ENCODE measurements at regions not wholly inside any gene's neighbourhood (a gene's known extent, or its start where the extent isn't known, plus 50 kb on each side); places are given as distances from the start of the nearest gene placed in this dataset.
"Not testable (repeated sequence)": the region's sequence is repeated elsewhere in the genome, so short reads cannot be mapped to it uniquely, and the experiment has no call there.

GRCh38 chr15:38992930-38993329, 428.3 kb upstream of the RASGRP1 start:
- no peak for DNase-seq

- no peak for DNase-seq
These were observed 429.7 kb upstream of the RASGRP1 start for GRCh38 chr15:38994310-38994709.

- DNase-seq, result no peak
These were observed 431.6 kb upstream of the RASGRP1 start for GRCh38 chr15:38996111-38996631.

GRCh38 chr15:38997841-38998240, 433.2 kb upstream of the RASGRP1 start:
- DNase-seq, result no peak

GRCh38 chr15:39000008-39000734, 435.6 kb upstream of the RASGRP1 start:
- DNase-seq, result no peak

GRCh38 chr15:39009740-39010139, 445.1 kb upstream of the RASGRP1 start:
- DNase-seq, result no peak

- DNase-seq, result not testable (repeated sequence)
These were observed 446.5 kb upstream of the RASGRP1 start for GRCh38 chr15:39011066-39011465.

- DNase-seq, result no peak
These were observed 448.6 kb upstream of the RASGRP1 start for GRCh38 chr15:39013262-39013661.

GRCh38 chr15:39014682-39015081, 450.1 kb upstream of the RASGRP1 start:
- no peak for DNase-seq

GRCh38 chr15:39016706-39017105, 452.1 kb upstream of the RASGRP1 start:
- no peak for DNase-seq

- DNase-seq, result no peak
These were observed 454.4 kb upstream of the RASGRP1 start for GRCh38 chr15:39018966-39019365.

GRCh38 chr15:39021341-39021740, 456.7 kb upstream of the RASGRP1 start:
- no peak for DNase-seq

GRCh38 chr15:39022532-39023305, 458.1 kb upstream of the RASGRP1 start:
- DNase-seq, result no peak

- no peak for DNase-seq
These were observed 460.7 kb upstream of the RASGRP1 start for GRCh38 chr15:39025321-39025720.

- DNase-seq, result no peak
These were observed 461.3 kb upstream of the RASGRP1 start for GRCh38 chr15:39025881-39026280.

GRCh38 chr15:39028069-39028468, 463.5 kb upstream of the RASGRP1 start:
- no peak for DNase-seq

GRCh38 chr15:39029741-39030140, 465.1 kb upstream of the RASGRP1 start:
- no peak for DNase-seq

GRCh38 chr15:39030291-39031070, 465.9 kb upstream of the RASGRP1 start:
- no peak for DNase-seq

GRCh38 chr15:39031596-39031995, 467.0 kb upstream of the RASGRP1 start:
- DNase-seq, result no peak

GRCh38 chr15:39034816-39035215, 470.2 kb upstream of the RASGRP1 start:
- DNase-seq, result no peak

- not testable (repeated sequence) for DNase-seq
These were observed 473.0 kb upstream of the RASGRP1 start for GRCh38 chr15:39037611-39038010.

GRCh38 chr15:39040861-39041260, 476.2 kb upstream of the RASGRP1 start:
- no peak for DNase-seq

GRCh38 chr15:39041979-39042495, 477.4 kb upstream of the RASGRP1 start:
- DNase-seq, result no peak
